ENCODE measurements at regions not wholly inside any gene's neighbourhood (a gene's known extent, or its start where the extent isn't known, plus 50 kb on each side); places are given as distances from the start of the nearest gene placed in this dataset.

- no peak for DNase-seq (ENCODE audit: low read depth in 3 of 3)
Observed at GRCh38 chr12:28937196-28937595, 211.9 kb upstream of the FAR2 start.

DNA sequence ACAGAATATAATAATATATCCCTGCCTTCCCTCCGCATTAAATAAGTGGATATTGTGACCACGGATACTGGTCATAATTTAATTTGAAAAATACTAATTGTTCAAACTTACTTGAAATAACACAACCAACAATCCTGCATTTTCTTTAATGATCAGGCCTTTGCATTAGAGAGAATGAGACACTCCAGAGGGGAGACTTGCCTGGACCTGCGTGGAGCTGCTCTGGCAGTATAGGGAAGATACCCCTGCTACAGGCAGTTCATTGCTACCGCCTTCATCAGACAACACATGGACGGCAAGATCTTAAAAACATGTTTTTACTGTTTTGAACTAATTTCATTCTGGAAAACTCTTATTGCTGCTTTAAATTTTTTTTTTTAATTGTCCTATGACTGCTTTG lies 211.0 kb upstream of the FAR2 start:
- no peak for DNase-seq (ENCODE audit: low read depth in 3 of 3)

- no peak for DNase-seq (ENCODE audit: low read depth in 3 of 3)
Observed at GRCh38 chr12:28938581-28939235, 210.4 kb upstream of the FAR2 start.

DNA sequence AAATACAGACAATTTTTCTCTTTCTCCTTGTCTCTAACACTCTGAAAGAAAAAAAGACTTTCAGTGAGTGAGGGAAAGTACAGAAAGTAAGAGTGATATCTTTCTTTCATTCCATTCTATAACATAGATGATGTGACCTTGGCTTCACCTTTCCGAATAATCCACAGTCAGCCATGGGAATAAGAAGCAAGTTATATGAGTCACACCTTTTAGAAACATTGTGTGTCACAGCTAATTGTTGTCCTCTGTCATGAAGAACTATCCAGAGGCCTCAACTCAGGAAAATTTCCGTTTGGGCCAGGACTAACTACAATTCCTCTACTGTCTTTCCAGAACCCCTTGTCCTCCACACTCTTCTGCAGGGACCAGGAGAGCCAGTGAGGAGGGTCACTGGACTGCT lies 209.7 kb upstream of the FAR2 start:
- no peak for DNase-seq (ENCODE audit: low read depth in 3 of 3)

DNA sequence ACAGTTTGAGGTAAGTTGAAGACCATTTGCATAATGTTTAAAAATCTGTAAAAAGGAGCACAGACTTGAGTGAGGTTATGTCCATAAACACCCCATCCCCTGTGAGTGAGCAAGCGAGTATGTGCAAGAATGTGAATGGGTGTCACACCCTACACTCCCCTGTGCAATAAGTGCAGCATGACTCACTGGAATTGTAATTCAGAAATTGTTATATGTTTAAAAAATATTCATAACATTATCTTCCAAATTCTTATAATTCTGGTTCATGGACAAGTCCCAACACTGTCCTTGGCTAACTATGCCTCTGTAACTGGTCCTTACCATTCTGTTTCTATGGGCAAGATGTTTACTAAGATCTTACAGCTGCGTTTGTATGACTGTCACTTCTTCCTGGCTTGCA lies 207.8 kb upstream of the FAR2 start:
- no peak for DNase-seq (ENCODE audit: low read depth in 3 of 3)

GRCh38 chr12:28946361-28946760 lies 202.7 kb upstream of the FAR2 start:
- DNase-seq (ENCODE audit: low read depth in 3 of 3): no peak

GRCh38 chr12:28948685-28949084 lies 200.4 kb upstream of the FAR2 start:
- DNase-seq (ENCODE audit: low read depth in 3 of 3): no peak

- no peak for DNase-seq (ENCODE audit: low read depth in 3 of 3)
Observed at GRCh38 chr12:28949184-28949583, 199.9 kb upstream of the FAR2 start.

DNA sequence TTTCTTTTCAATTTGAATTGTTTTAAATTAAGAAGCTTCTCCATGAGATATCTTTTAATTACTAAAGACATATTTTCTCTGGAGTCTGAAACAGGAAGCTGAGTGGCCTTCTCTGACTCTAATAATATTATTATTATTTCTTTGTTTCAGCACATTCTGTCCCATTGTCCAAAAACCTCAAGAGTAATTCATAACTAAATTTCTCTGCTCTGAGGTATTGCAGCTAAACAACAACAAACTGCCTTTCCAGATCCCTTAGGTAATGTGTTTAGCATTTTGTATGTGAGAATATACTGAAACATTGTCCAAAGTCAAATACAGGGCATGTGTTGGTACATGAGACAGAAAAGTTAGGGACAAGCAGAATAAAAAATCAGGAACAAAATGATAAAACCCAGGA lies 199.0 kb upstream of the FAR2 start:
- DNase-seq (ENCODE audit: low read depth in 3 of 3): no peak

DNA sequence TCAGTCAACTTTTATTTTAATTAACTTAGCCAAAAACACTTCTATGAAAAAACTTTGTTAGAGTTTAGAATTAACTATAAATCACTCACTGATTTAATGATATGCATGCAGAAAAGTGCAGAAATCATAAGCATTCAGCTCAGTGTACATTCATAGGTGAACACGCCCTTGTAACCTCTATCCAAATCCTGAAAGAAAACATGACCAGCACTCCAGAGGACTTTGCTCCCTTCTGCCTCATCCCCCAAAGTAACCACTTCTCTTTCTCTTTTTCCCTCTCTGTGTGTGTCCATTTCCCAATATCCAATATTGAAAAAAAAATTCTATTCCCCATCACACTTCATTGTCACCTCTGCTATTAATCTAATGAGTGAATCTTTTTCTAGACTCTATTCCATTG lies 197.1 kb upstream of the FAR2 start:
- DNase-seq (ENCODE audit: low read depth in 3 of 3): no peak

DNA sequence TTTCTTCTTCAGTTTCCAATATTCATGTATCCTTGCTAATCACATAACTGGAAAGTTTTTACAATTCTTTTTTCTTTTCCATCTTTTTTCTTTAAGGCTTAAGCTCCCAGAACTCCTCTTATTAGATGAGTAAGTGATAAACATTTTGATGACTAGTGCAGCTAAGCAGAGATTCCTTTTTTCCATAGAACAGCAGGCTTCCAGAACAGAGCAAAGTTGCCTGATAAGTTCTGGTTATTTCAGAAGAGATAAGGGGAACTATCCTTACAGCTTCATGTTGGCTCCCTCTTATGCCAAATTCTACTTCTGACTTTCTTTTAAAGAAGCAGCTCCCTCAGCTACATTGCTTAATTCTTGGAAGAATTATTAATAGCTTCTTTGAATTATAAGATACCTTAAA lies 194.7 kb upstream of the FAR2 start:
- DNase-seq (ENCODE audit: low read depth in 3 of 3): no peak

- no peak for DNase-seq (ENCODE audit: low read depth in 3 of 3)
Observed at GRCh38 chr12:28955491-28955890, 193.6 kb upstream of the FAR2 start.

- no peak for DNase-seq (ENCODE audit: low read depth in 3 of 3)
Observed at GRCh38 chr12:28955931-28956330, 193.1 kb upstream of the FAR2 start.

GRCh38 chr12:28958553-28959195 lies 190.4 kb upstream of the FAR2 start:
- DNase-seq (ENCODE audit: low read depth in 3 of 3): no peak

GRCh38 chr12:28961948-28962384 lies 187.1 kb upstream of the FAR2 start:
- DNase-seq (ENCODE audit: low read depth in 3 of 3): no peak

GRCh38 chr12:28963554-28963953 lies 185.5 kb upstream of the FAR2 start:
- no peak for DNase-seq (ENCODE audit: low read depth in 3 of 3)

- DNase-seq (ENCODE audit: low read depth in 3 of 3): no peak
Observed at GRCh38 chr12:28966046-28966780, 182.9 kb upstream of the FAR2 start.

DNA sequence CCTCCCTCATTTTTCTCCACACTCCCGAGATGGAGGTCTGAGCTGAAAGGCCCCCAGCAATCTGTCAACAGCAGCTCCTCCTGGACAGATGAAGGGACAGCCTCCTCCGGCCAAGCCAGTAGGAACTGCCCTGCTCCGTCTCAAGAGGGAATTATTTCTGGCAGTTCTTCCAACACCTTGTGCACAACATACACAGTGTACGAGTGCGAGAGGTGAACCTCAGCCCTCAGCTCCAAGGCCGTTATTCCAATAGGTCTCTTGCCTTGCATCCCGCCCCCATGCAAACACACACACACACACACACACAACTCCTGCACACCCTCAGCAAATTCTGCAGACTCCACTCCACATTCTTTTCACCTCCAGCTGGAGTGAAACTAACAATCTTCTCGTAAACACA lies 181.7 kb upstream of the FAR2 start:
- no peak for DNase-seq (ENCODE audit: low read depth in 3 of 3)

- no peak for DNase-seq (ENCODE audit: low read depth in 3 of 3)
Observed at GRCh38 chr12:28973491-28973890, 175.6 kb upstream of the FAR2 start.

DNA sequence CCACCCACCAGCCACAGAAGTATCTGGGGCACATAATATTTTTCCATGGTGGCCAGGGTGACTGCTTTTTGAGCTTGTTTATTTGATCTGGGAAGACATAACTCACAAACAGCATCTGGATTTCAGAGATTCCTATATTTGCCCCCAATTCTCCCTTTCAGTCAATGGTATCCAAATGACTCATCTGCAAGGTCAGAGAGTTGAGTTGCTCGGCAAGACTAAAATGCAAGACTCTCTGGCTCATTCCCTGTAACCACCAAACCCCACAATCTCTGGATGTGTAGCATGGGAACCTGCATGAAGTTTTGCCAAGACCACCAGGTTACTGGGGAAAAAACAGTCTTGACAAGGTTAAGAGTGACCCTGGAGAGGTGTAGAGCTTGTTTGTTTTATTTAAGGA lies 174.9 kb upstream of the FAR2 start:
- no peak for DNase-seq (ENCODE audit: low read depth in 3 of 3)

- DNase-seq (ENCODE audit: low read depth in 3 of 3): no peak
Observed at GRCh38 chr12:28974883-28975282, 174.2 kb upstream of the FAR2 start.

DNA sequence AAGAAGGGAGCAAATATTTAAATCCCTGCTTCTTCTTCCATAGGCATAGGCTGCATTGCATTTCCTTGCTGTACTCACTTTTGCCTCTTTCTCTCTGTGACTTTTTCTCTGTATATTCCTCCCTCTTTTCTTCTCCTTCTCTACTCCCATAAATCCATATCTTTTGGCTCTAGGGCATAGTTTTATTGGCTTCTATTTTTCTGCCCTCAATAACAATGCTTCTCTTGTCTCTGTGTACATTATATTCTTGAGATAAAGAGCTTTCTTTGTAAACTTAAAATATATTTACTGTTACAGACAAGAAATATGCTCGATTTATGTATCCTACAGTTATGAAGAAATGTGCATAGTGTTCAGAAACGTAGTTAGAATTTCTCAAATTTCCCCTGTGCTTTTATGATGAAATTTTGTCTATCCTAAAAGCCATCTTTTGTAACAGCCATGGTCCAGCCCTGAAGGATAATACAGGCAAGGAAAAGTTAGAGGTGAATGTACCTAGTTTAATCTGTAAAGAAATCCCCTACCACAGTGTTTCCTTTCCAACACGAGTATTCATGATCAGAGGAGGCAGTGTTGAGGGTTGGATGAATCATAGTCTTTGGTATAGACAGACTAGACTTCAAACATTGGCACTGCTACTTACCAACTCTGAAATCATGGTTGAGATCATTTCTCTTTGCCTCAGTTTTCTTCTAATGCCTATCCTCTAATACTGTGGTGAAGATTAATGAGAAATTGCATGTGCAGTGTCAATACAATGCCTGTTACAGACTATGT lies 173.3 kb upstream of the FAR2 start:
- DNase-seq (ENCODE audit: low read depth in 3 of 3): no peak

Data from stimulated activated CD4-positive, alpha-beta T cell treated with anti-CD3 and anti-CD28 coated beads, TNF-alpha, amount 100 ng/mL, for 24 hours (primary cell).